Ovary (tissue), 3 donors: ENCODE measurements at regions not wholly inside any gene's neighbourhood (a gene's known extent, or its start where the extent isn't known, plus 50 kb on each side); places are given as distances from the start of the nearest gene placed in this dataset.

Experiments used
- CTCF ChIP-seq, 3 donors: fragments of 450-650 bp in 2 of 3; fragments of 200-600 bp in 1 of 3; IDR thresholded peaks; one replicate each; pipeline versions ENCODE4 v1.5.1 to v1.8.0; 2016 to 2022; ENCODE audit warnings: antibody characterized with exemption in 3 of 3, mild to moderate bottlenecking in 1 of 3
- EP300 ChIP-seq: sonication (generic); formaldehyde crosslinking; IDR thresholded peaks from one replicate; pipeline ENCODE4 v1.6.1; 2017; ENCODE audit warnings: antibody characterized with exemption
- donor health status: DM: no; HTN: no; CAD: no.

- TF ChIP-seq CTCF (IDR thresholded peaks at IDR 0.05) (no peak), EP300 (no peak)
Observed at GRCh38 chr18:67367540-67367939, 149.0 kb downstream of the DSEL start.
